Kidney epithelial cell (primary cell): ENCODE measurements at regions not wholly inside any gene's neighbourhood (a gene's known extent, or its start where the extent isn't known, plus 50 kb on each side); places are given as distances from the start of the nearest gene placed in this dataset.
"Not testable (repeated sequence)": the region's sequence is repeated elsewhere in the genome, so short reads cannot be mapped to it uniquely, and the experiment has no call there.

Experiments
- DNase-seq: peaks from one replicate; pipeline ENCODE4 v3.0.0-alpha.2; 2010; ENCODE audit warnings: low read depth
- H3K27me3 ChIP-seq: 2 replicates; pipeline ENCODE4 v1.6.0; 2011; ENCODE audit warnings: low read length; ENCODE audit not compliant: control insufficient read depth, insufficient read depth
- H3K36me3 ChIP-seq: 2 replicates; pipeline ENCODE4 v1.5.1; 2011; ENCODE audit warnings: low read length; ENCODE audit not compliant: control insufficient read depth, insufficient read depth
- H3K4me3 ChIP-seq: 2 replicates; pipeline ENCODE4 v1.5.1; 2011; ENCODE audit warnings: low read depth, mild to moderate bottlenecking, control low read depth, low read length
- CTCF ChIP-seq: IDR thresholded peaks from 2 replicates; pipeline ENCODE4 v1.5.1; 2011; ENCODE audit warnings: mild to moderate bottlenecking, moderate library complexity, low read length, control low read depth, inconsistent platforms; ENCODE audit not compliant: insufficient read depth, poor library complexity, severe bottlenecking

GRCh38 chr2:82344670-82345069 is 2040.1 kb upstream of the LRRTM1 start:
- Histone ChIP-seq H3K36me3 (no peaks in the 10 kb centered on the region), H3K4me3 (no peak overlapping the region), H3K27me3 (no peaks in the 10 kb centered on the region)
- no peak for DNase-seq
- no peak for TF ChIP-seq CTCF

GRCh38 chr2:82342356-82342755 is 2037.8 kb upstream of the LRRTM1 start:
- no peak for DNase-seq
- Histone ChIP-seq H3K4me3 (no peak overlapping the region), H3K27me3 (no peaks in the 10 kb centered on the region), H3K36me3 (no peaks in the 10 kb centered on the region)
- TF ChIP-seq CTCF = no peak

- no peaks in the 10 kb centered on the region for H3K27me3 ChIP-seq
- no peak overlapping the region for H3K4me3 ChIP-seq
- no peak for DNase-seq
- H3K36me3 ChIP-seq = no peaks in the 10 kb centered on the region
- TF ChIP-seq CTCF = no peak
Measured at GRCh38 chr2:82340578-82341053, 2036.1 kb upstream of the LRRTM1 start.

DNA sequence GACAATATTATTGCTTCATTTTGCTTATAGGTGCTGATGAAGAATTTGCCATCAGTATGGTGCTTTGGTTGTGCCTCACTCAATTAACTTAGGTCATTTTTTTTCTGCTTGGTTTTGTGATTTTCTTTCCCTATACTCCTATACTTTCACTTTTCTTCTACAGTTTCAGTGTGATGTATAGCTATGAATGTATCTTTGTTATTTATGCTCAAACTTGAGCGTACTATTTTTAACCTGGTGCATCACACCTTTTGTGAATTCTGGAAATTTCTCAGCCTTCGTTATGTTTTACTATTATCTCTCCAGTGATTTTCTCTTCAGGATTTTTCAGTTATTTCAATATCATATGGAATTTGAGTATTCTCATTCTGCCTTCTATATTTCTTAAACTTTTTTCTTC is 2035.3 kb upstream of the LRRTM1 start:
- DNase-seq = no peak
- no peak for TF ChIP-seq CTCF
- H3K4me3 ChIP-seq = no peak overlapping the region
- H3K36me3 ChIP-seq = no peaks in the 10 kb centered on the region
- no peaks in the 10 kb centered on the region for H3K27me3 ChIP-seq

DNA sequence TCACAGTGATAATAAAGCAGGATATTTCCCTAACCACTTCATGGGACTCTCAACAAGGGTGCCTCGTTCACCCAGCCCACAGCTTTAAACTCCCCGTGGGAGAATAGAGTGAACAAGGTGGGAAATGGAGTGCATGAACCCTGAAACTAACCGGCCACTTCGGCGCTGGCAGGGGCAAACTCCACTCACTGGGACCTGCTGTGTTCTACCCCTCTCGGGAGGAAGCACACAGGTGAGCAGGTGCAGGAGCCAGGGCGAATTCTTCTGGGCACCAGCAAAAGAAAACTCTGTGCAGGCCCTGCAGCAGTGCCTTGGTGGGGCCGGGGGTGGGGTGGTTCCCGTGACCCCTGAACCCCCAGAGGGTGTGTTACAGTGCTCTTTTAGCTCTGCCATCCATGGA is 2029.1 kb upstream of the LRRTM1 start:
- no peak for TF ChIP-seq CTCF
- no peaks in the 10 kb centered on the region for H3K27me3 ChIP-seq
- DNase-seq = no peak
- no peaks in the 10 kb centered on the region for H3K36me3 ChIP-seq
- no peak overlapping the region for H3K4me3 ChIP-seq

GRCh38 chr2:82330155-82330554 is 2025.6 kb upstream of the LRRTM1 start:
- TF ChIP-seq CTCF = no peak
- no peaks in the 10 kb centered on the region for H3K36me3 ChIP-seq
- no peak for DNase-seq
- H3K27me3 ChIP-seq = no peaks in the 10 kb centered on the region
- H3K4me3 ChIP-seq = no peak overlapping the region

DNA sequence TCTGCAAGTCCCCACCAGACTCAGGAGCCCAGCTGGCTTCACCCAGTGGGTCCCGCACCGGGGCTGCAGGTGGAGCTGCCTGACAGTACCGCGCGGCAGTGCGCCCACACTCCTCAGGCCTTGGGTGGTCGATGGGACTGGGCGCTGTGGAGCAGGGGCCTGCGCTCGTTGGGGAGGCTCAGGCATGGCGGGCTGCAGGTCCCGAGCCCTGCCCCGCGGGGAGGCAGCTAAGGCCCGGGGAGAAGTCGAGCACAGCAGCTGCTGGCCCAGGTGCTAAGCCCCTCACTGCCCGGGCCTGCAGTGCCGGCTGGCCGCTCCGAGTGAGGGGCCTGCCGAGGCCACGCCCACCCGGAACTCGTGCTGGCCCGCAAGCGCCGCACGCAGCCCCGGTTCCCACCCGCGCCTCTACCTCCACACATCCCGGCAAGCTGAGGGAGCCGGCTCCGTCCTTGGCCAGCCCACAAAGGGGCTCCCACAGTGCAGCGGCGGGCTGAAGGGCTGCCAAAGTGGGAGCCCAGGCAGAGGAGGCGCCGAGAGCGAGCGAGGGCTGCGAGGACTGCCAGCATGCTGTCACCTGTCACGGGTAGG is 2021.7 kb upstream of the LRRTM1 start:
- H3K27me3 ChIP-seq, DNase-seq, H3K36me3 ChIP-seq, H3K4me3 ChIP-seq: not testable (repeated sequence)
